MM.1S (cell line): ENCODE measurements at regions not wholly inside any gene's neighbourhood (a gene's known extent, or its start where the extent isn't known, plus 50 kb on each side); places are given as distances from the start of the nearest gene placed in this dataset.

Experiments used
- DNase-seq: peaks from one replicate; pipeline ENCODE4 v3.0.0-alpha.2; 2015
- H2AFZ ChIP-seq: fragments of 300-600 bp; sonication (generic); 2 replicates; pipeline ENCODE4 v1.6.0; 2016; ENCODE audit warnings: antibody characterized with exemption, low read length
- H3F3A ChIP-seq: fragments of 300-600 bp; sonication (generic); 2 replicates; pipeline ENCODE4 v1.6.1; 2016; ENCODE audit warnings: mild to moderate bottlenecking, antibody characterized with exemption, low read length, moderate library complexity, mixed read lengths; ENCODE audit not compliant: insufficient read depth
- H3K27ac ChIP-seq: fragments of 300-600 bp; sonication (generic); 2 replicates; pipeline ENCODE4 v1.5.1; 2016; ENCODE audit warnings: mild to moderate bottlenecking, low read length
- H3K27me3 ChIP-seq: fragments of 300-600 bp; sonication (generic); replicated peaks from 2 replicates; pipeline ENCODE4 v1.6.0; 2016; ENCODE audit warnings: low read length; ENCODE audit not compliant: insufficient read depth
- H3K36me3 ChIP-seq: fragments of 300-600 bp; sonication (generic); replicated peaks from 2 replicates; pipeline ENCODE4 v1.6.1; 2016; ENCODE audit warnings: mild to moderate bottlenecking, low read length, mixed read lengths; ENCODE audit not compliant: insufficient read depth
- H3K4me1 ChIP-seq: fragments of 300-600 bp; sonication (generic); 2 replicates; pipeline ENCODE4 v1.6.1; 2016; ENCODE audit warnings: low read length, mixed read lengths
- H3K4me2 ChIP-seq: fragments of 300-600 bp; sonication (generic); 2 replicates; pipeline ENCODE4 v1.6.0; 2016; ENCODE audit warnings: low read depth, low read length
- H3K4me3 ChIP-seq: fragments of 300-600 bp; sonication (generic); 2 replicates; pipeline ENCODE4 v1.5.1; 2016; ENCODE audit warnings: low read length, mixed read lengths
- H3K79me2 ChIP-seq: fragments of 300-600 bp; sonication (generic); 2 replicates; pipeline ENCODE4 v1.6.1; 2016; ENCODE audit warnings: mixed run types, low read length, mixed read lengths
- H3K9ac ChIP-seq: fragments of 300-600 bp; sonication (generic); 2 replicates; pipeline ENCODE4 v1.6.1; 2016; ENCODE audit warnings: low read length, mixed read lengths
- H3K9me2 ChIP-seq: fragments of 300-600 bp; sonication (generic); replicated peaks from 2 replicates; pipeline ENCODE4 v1.6.1; 2016; ENCODE audit warnings: mild to moderate bottlenecking, low read length, mixed read lengths; ENCODE audit not compliant: insufficient read depth
- H3K9me3 ChIP-seq: fragments of 300-600 bp; sonication (generic); replicated peaks from 2 replicates; pipeline ENCODE4 v1.6.1; 2016; ENCODE audit warnings: mild to moderate bottlenecking, low read length, mixed read lengths; ENCODE audit not compliant: insufficient read depth
- H4K20me1 ChIP-seq: fragments of 300-600 bp; sonication (generic); 2 replicates; pipeline ENCODE4 v1.6.1; 2016; ENCODE audit warnings: mild to moderate bottlenecking, low read length, moderate library complexity, mixed read lengths; ENCODE audit not compliant: insufficient read depth
- EZH2 ChIP-seq: fragments of 300-600 bp; sonication (generic); optimal IDR thresholded peaks from 2 replicates; pipeline ENCODE3; 2017; ENCODE audit warnings: low read depth, mild to moderate bottlenecking, antibody characterized with exemption, low read length, mixed read lengths
- EZH2phosphoT487 ChIP-seq: fragments of 300-600 bp; sonication (generic); IDR thresholded peaks from 2 replicates; pipeline ENCODE4 v1.6.1; 2018; ENCODE audit warnings: antibody characterized with exemption, low read length
- TF ChIP-seq, protein P1 (sequence below): fragments of 300-600 bp; sonication (generic); IDR thresholded peaks from 2 replicates; pipeline ENCODE4 v1.5.1; 2016; ENCODE audit warnings: antibody characterized with exemption, low read length, mixed read lengths

DNA sequence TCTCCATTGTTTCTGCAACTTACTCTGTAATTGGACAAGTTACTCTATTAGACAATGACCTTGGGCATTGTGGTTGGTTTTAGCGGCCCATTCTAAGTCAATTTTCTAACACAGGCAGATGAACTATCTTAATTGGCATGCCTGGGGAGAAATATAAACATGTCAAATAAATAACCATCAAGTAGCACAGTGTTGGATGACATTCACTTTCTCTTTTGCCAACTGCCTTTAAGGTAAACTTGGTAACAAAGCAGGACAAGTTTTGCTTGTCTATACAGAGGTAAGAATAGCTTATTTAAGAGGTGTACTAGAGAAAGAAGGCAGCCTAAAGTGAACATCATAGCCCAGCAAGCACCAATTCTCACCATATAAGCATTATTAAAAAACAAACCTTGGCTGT is 599.6 kb downstream of the GBE1 start:
- TF ChIP-seq, protein P1, sequence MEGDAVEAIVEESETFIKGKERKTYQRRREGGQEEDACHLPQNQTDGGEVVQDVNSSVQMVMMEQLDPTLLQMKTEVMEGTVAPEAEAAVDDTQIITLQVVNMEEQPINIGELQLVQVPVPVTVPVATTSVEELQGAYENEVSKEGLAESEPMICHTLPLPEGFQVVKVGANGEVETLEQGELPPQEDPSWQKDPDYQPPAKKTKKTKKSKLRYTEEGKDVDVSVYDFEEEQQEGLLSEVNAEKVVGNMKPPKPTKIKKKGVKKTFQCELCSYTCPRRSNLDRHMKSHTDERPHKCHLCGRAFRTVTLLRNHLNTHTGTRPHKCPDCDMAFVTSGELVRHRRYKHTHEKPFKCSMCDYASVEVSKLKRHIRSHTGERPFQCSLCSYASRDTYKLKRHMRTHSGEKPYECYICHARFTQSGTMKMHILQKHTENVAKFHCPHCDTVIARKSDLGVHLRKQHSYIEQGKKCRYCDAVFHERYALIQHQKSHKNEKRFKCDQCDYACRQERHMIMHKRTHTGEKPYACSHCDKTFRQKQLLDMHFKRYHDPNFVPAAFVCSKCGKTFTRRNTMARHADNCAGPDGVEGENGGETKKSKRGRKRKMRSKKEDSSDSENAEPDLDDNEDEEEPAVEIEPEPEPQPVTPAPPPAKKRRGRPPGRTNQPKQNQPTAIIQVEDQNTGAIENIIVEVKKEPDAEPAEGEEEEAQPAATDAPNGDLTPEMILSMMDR, result no peak
- TF ChIP-seq EZH2phosphoT487, result no peak
- TF ChIP-seq EZH2, result no peak
- Histone ChIP-seq H4K20me1 (no peaks in the 10 kb centered on the region), H3K36me3 (no peaks in the 10 kb centered on the region), H3K27ac (no peak overlapping the region), H3K79me2 (no peaks in the 10 kb centered on the region), H3K4me1 (no peaks in the 10 kb centered on the region), H3K9me2 (no peaks in the 10 kb centered on the region), H3K9me3 (no peaks in the 10 kb centered on the region), H3F3A (no peaks in the 10 kb centered on the region), H3K27me3 (no peaks in the 10 kb centered on the region), H2AFZ (no peak overlapping the region), H3K4me2 (no peak overlapping the region), H3K4me3 (no peak overlapping the region), H3K9ac (no peak overlapping the region)
- no peak for DNase-seq

DNA sequence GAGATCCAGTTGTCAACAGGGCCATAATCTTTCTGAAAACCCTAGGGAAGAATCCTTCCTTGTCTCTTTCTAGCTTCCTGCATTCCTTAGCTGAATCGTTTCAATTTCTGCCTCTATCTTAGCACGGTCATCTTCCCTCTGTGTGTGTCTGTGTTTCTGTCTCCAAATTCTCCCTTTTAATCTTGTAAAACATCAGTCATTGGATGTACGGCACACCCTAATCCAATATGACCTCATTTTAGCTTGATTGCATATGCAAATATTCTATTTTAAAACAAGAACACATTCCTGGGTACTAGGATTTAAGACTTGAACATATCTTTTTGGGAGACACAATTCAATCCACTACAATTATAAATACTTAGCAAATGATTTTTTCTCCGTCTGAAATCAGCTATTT is 600.3 kb downstream of the GBE1 start:
- Histone ChIP-seq H3K4me2 (no peak overlapping the region), H3K4me3 (no peak overlapping the region), H3K36me3 (no peaks in the 10 kb centered on the region), H3K4me1 (no peaks in the 10 kb centered on the region), H3K27ac (no peak overlapping the region), H3K27me3 (no peaks in the 10 kb centered on the region), H3K79me2 (no peaks in the 10 kb centered on the region), H2AFZ (no peak overlapping the region), H3K9ac (no peak overlapping the region), H4K20me1 (no peaks in the 10 kb centered on the region), H3F3A (no peaks in the 10 kb centered on the region), H3K9me2 (no peaks in the 10 kb centered on the region), H3K9me3 (no peaks in the 10 kb centered on the region)
- DNase-seq, result no peak
- TF ChIP-seq EZH2phosphoT487 (no peak), EZH2 (no peak)
- TF ChIP-seq, protein P1, result no peak

DNA sequence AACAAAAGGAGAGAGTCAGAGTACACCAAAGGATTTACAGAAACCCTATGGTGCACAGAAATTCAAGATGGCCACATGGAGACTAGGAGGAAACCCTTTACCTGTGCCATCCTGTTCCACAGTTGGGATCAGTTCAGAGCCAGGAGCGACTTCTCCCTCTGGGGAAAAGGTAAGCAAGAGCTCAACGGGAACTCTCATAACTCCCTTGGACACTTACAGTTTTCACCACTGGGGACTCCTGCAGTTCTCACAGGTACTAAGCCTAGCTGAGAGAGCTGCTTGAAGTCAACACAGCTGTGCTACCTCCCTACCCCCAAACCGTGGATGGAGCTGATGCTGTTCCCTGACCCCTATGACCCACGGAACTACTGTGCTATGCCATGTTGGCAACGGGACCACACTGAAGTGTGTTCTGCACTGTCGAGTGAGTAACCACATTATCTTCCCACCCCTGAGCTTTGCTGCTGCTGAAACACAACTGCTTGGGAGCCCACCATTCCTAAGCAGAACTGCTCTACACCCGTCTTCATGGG is 606.8 kb downstream of the GBE1 start:
- Histone ChIP-seq H3K27ac (no peak overlapping the region), H4K20me1 (no peaks in the 10 kb centered on the region), H3K4me3 (no peak overlapping the region), H3K9ac (no peak overlapping the region), H3K9me2 (no peaks in the 10 kb centered on the region), H3K27me3 (no peaks in the 10 kb centered on the region), H3K4me2 (no peak overlapping the region), H3K4me1 (no peaks in the 10 kb centered on the region), H2AFZ (no peak overlapping the region), H3F3A (no peaks in the 10 kb centered on the region), H3K9me3 (no peaks in the 10 kb centered on the region), H3K79me2 (no peaks in the 10 kb centered on the region), H3K36me3 (no peaks in the 10 kb centered on the region)
- TF ChIP-seq EZH2 (no peak), EZH2phosphoT487 (no peak)
- TF ChIP-seq, protein P1, result no peak
- DNase-seq, result no peak
